ENCODE measurements at regions not wholly inside any gene's neighbourhood (a gene's known extent, or its start where the extent isn't known, plus 50 kb on each side); places are given as distances from the start of the nearest gene placed in this dataset.
"Not testable (repeated sequence)": the region's sequence is repeated elsewhere in the genome, so short reads cannot be mapped to it uniquely, and the experiment has no call there.

GRCh38 chr2:160762493-160763128 lies 269.0 kb upstream of the RBMS1 start:
- DNase-seq (ENCODE audit: low read depth); H3K36me3 ChIP-seq (ENCODE audit: control insufficient read depth, insufficient read depth, low read length, severe bottlenecking); H3K27me3 ChIP-seq (replicated peaks; ENCODE audit: control insufficient read depth, insufficient read depth, low read length); H3K4me3 ChIP-seq (ENCODE audit: low read length); H3K4me1 ChIP-seq (ENCODE audit: control insufficient read depth, insufficient read depth, low read length); H3K9me3 ChIP-seq (ENCODE audit: control insufficient read depth, low read length); H3K9ac ChIP-seq (ENCODE audit: low read length): not testable (repeated sequence)

GRCh38 chr2:160783474-160783873 lies 289.9 kb upstream of the RBMS1 start:
- Histone ChIP-seq H3K9me3 (ENCODE audit: control insufficient read depth, low read length) (peaks cover 5% of the 10 kb centered on the region), H3K4me3 (ENCODE audit: low read length) (no peak overlapping the region), H3K4me1 (ENCODE audit: control insufficient read depth, insufficient read depth, low read length) (no peaks in the 10 kb centered on the region), H3K9ac (ENCODE audit: low read length) (no peak overlapping the region), H3K36me3 (ENCODE audit: control insufficient read depth, insufficient read depth, low read length, severe bottlenecking) (no peaks in the 10 kb centered on the region), H3K27me3 (replicated peaks; ENCODE audit: control insufficient read depth, insufficient read depth, low read length) (no peaks in the 10 kb centered on the region)
- peak; percentile 21 for DNase-seq (ENCODE audit: low read depth)

GRCh38 chr2:160784034-160784433 lies 290.4 kb upstream of the RBMS1 start:
- no peaks in the 10 kb centered on the region for H3K36me3 ChIP-seq (ENCODE audit: control insufficient read depth, insufficient read depth, low read length, severe bottlenecking)
- H3K9ac ChIP-seq (ENCODE audit: low read length), result no peak overlapping the region
- peaks cover 2% of the 10 kb centered on the region for H3K9me3 ChIP-seq (ENCODE audit: control insufficient read depth, low read length)
- no peaks in the 10 kb centered on the region for H3K27me3 ChIP-seq (replicated peaks; ENCODE audit: control insufficient read depth, insufficient read depth, low read length)
- DNase-seq (ENCODE audit: low read depth), result no peak
- H3K4me3 ChIP-seq (ENCODE audit: low read length), result no peak overlapping the region
- H3K4me1 ChIP-seq (ENCODE audit: control insufficient read depth, insufficient read depth, low read length), result no peaks in the 10 kb centered on the region

GRCh38 chr2:160790738-160791137 lies 297.1 kb upstream of the RBMS1 start:
- DNase-seq (ENCODE audit: low read depth), result no peak
- H3K4me3 ChIP-seq (ENCODE audit: low read length), result no peak overlapping the region
- H3K4me1 ChIP-seq (ENCODE audit: control insufficient read depth, insufficient read depth, low read length), result no peaks in the 10 kb centered on the region
- no peaks in the 10 kb centered on the region for H3K36me3 ChIP-seq (ENCODE audit: control insufficient read depth, insufficient read depth, low read length, severe bottlenecking)
- no peak overlapping the region for H3K9ac ChIP-seq (ENCODE audit: low read length)
- no peaks in the 10 kb centered on the region for H3K9me3 ChIP-seq (ENCODE audit: control insufficient read depth, low read length)
- no peaks in the 10 kb centered on the region for H3K27me3 ChIP-seq (replicated peaks; ENCODE audit: control insufficient read depth, insufficient read depth, low read length)

GRCh38 chr2:160791884-160792283 lies 298.3 kb upstream of the RBMS1 start:
- no peak overlapping the region for H3K4me3 ChIP-seq (ENCODE audit: low read length)
- H3K36me3 ChIP-seq (ENCODE audit: control insufficient read depth, insufficient read depth, low read length, severe bottlenecking), result no peaks in the 10 kb centered on the region
- DNase-seq (ENCODE audit: low read depth), result no peak
- H3K9ac ChIP-seq (ENCODE audit: low read length), result no peak overlapping the region
- no peaks in the 10 kb centered on the region for H3K4me1 ChIP-seq (ENCODE audit: control insufficient read depth, insufficient read depth, low read length)
- H3K27me3 ChIP-seq (replicated peaks; ENCODE audit: control insufficient read depth, insufficient read depth, low read length), result no peaks in the 10 kb centered on the region
- no peaks in the 10 kb centered on the region for H3K9me3 ChIP-seq (ENCODE audit: control insufficient read depth, low read length)

GRCh38 chr2:160792837-160793236 lies 299.2 kb upstream of the RBMS1 start:
- Histone ChIP-seq H3K27me3 (replicated peaks; ENCODE audit: control insufficient read depth, insufficient read depth, low read length) (no peaks in the 10 kb centered on the region), H3K36me3 (ENCODE audit: control insufficient read depth, insufficient read depth, low read length, severe bottlenecking) (no peaks in the 10 kb centered on the region), H3K9me3 (ENCODE audit: control insufficient read depth, low read length) (no peaks in the 10 kb centered on the region), H3K4me1 (ENCODE audit: control insufficient read depth, insufficient read depth, low read length) (no peaks in the 10 kb centered on the region), H3K4me3 (ENCODE audit: low read length) (no peak overlapping the region), H3K9ac (ENCODE audit: low read length) (no peak overlapping the region)
- no peak for DNase-seq (ENCODE audit: low read depth)

- H3K9ac ChIP-seq (ENCODE audit: low read length), result no peak overlapping the region
- H3K36me3 ChIP-seq (ENCODE audit: control insufficient read depth, insufficient read depth, low read length, severe bottlenecking), result no peaks in the 10 kb centered on the region
- no peak overlapping the region for H3K4me3 ChIP-seq (ENCODE audit: low read length)
- DNase-seq (ENCODE audit: low read depth), result no peak
- H3K4me1 ChIP-seq (ENCODE audit: control insufficient read depth, insufficient read depth, low read length), result no peaks in the 10 kb centered on the region
- no peaks in the 10 kb centered on the region for H3K9me3 ChIP-seq (ENCODE audit: control insufficient read depth, low read length)
- H3K27me3 ChIP-seq (replicated peaks; ENCODE audit: control insufficient read depth, insufficient read depth, low read length), result no peaks in the 10 kb centered on the region
Measured at GRCh38 chr2:160794926-160795325, 301.3 kb upstream of the RBMS1 start.

- no peak for DNase-seq (ENCODE audit: low read depth)
- H3K27me3 ChIP-seq (replicated peaks; ENCODE audit: control insufficient read depth, insufficient read depth, low read length), result no peaks in the 10 kb centered on the region
- H3K9me3 ChIP-seq (ENCODE audit: control insufficient read depth, low read length), result no peaks in the 10 kb centered on the region
Measured at GRCh38 chr2:160803881-160804280, 310.3 kb upstream of the RBMS1 start.

GRCh38 chr2:160810406-160810805 lies 316.8 kb upstream of the RBMS1 start:
- no peak for DNase-seq (ENCODE audit: low read depth)
- H3K4me3 ChIP-seq (ENCODE audit: low read length), result no peak overlapping the region
- H3K9ac ChIP-seq (ENCODE audit: low read length), result no peak overlapping the region
- H3K4me1 ChIP-seq (ENCODE audit: control insufficient read depth, insufficient read depth, low read length), result peaks cover 12% of the 10 kb centered on the region
- no peaks in the 10 kb centered on the region for H3K9me3 ChIP-seq (ENCODE audit: control insufficient read depth, low read length)
- no peaks in the 10 kb centered on the region for H3K27me3 ChIP-seq (replicated peaks; ENCODE audit: control insufficient read depth, insufficient read depth, low read length)
- no peaks in the 10 kb centered on the region for H3K36me3 ChIP-seq (ENCODE audit: control insufficient read depth, insufficient read depth, low read length, severe bottlenecking)

More at GRCh38 chr2:160803881-160804280, 310.3 kb upstream of the RBMS1 start:
- Histone ChIP-seq H3K4me3 (ENCODE audit: low read length) (no peak overlapping the region), H3K36me3 (ENCODE audit: control insufficient read depth, insufficient read depth, low read length, severe bottlenecking) (no peaks in the 10 kb centered on the region), H3K4me1 (ENCODE audit: control insufficient read depth, insufficient read depth, low read length) (no peaks in the 10 kb centered on the region), H3K9ac (ENCODE audit: low read length) (no peak overlapping the region)

GRCh38 chr2:160812830-160813505 lies 319.4 kb upstream of the RBMS1 start:
- H3K9ac ChIP-seq (ENCODE audit: low read length), result no peak overlapping the region
- H3K36me3 ChIP-seq (ENCODE audit: control insufficient read depth, insufficient read depth, low read length, severe bottlenecking), result no peaks in the 10 kb centered on the region
- H3K4me1 ChIP-seq (ENCODE audit: control insufficient read depth, insufficient read depth, low read length), result peaks cover 12% of the 10 kb centered on the region
- DNase-seq (ENCODE audit: low read depth), result no peak
- H3K27me3 ChIP-seq (replicated peaks; ENCODE audit: control insufficient read depth, insufficient read depth, low read length), result no peaks in the 10 kb centered on the region
- no peak overlapping the region for H3K4me3 ChIP-seq (ENCODE audit: low read length)
- H3K9me3 ChIP-seq (ENCODE audit: control insufficient read depth, low read length), result no peaks in the 10 kb centered on the region

GRCh38 chr2:160813506-160813858 lies 319.9 kb upstream of the RBMS1 start:
- Histone ChIP-seq H3K9me3 (ENCODE audit: control insufficient read depth, low read length) (no peaks in the 10 kb centered on the region), H3K4me1 (ENCODE audit: control insufficient read depth, insufficient read depth, low read length) (peaks cover 12% of the 10 kb centered on the region), H3K36me3 (ENCODE audit: control insufficient read depth, insufficient read depth, low read length, severe bottlenecking) (no peaks in the 10 kb centered on the region), H3K9ac (ENCODE audit: low read length) (no peak overlapping the region), H3K4me3 (ENCODE audit: low read length) (no peak overlapping the region), H3K27me3 (replicated peaks; ENCODE audit: control insufficient read depth, insufficient read depth, low read length) (no peaks in the 10 kb centered on the region)
- no peak for DNase-seq (ENCODE audit: low read depth)
